Fibroblast of peridontal ligament (primary cell): ENCODE measurements at regions not wholly inside any gene's neighbourhood (a gene's known extent, or its start where the extent isn't known, plus 50 kb on each side); places are given as distances from the start of the nearest gene placed in this dataset.

Source experiments
- DNase-seq: peaks from one replicate; pipeline ENCODE4 v3.0.0-alpha.2; 2010; ENCODE audit errors: extremely low read depth

- DNase-seq: peak; percentile 95
These were observed 110.7 kb upstream of the CDIN1 start for GRCh38 chr15:36468746-36469145.

GRCh38 chr15:36469311-36469966, 110.0 kb upstream of the CDIN1 start:
- DNase-seq: peak; percentile 56

GRCh38 chr15:36472672-36473071, 106.8 kb upstream of the CDIN1 start:
- peak; percentile 14 for DNase-seq

DNA sequence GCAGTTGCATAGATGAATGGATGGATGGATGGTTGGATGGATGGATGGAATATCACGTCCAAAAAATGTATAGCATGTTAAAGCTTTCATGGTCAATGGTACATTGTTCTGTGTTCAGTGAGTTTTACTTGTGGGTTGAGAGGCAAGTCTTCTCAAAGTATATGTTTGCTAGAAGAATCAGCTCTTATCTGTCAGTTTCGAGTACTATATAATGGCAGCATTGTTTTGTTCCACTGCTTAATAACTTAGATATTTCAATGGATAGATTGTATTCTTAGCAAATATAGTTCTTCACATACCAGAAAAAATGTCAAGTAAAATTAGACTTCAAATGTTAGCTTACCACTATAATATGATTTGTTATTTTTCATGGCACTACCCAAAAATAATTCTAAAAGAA, 100.9 kb upstream of the CDIN1 start:
- DNase-seq: no peak

DNA sequence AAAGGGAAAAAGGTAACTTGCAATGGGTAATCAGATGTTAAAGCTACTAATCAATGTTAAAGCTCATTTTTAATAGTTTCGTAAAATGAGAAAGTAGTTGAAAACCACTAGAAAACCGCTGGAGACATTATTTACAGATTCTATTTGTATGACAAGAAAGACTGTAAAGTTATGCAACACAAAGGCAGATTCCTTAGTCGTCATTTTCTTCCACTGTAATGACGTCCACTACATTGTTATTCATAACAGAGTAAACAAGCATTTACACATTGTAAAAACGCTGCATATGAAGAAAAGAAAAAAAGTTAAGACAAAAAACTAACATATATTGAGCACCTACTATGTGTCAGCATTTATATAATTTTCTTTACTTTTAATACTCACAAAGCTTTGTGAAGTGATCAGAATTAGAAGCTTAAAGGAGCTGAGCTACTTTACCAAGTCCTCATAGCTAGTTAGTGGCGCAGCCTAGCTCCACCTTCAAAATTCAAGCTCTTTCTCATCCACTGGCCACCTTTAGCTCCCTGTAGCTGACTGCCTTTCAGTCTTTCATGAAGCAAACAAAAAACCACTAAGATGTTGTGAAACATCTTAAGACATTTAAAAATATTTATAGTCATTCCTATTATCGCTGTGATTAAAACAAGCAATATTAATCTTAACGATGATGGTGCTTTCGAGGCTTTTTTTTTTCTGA, 100.1 kb upstream of the CDIN1 start:
- peak; percentile 86 for DNase-seq

- DNase-seq: no peak
These were observed 98.3 kb upstream of the CDIN1 start for GRCh38 chr15:36481156-36481555.

DNA sequence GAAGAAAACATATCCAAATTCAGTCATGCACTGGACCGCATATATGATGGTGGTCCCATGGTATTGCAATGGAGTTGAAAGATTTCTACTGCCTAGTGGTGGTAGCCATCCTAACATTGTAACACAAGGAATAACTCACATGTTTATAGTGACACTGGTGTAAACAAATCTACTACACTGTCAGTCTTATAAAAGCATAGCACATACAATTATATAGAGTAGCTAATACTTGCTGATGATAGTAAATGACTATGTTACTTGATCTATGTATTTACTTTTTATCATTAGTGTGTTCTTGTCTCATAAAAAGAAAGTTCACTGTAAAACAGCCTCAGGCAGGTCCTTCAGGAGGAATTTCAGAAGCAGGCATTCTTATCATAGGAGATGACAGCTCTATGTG, 96.0 kb upstream of the CDIN1 start:
- DNase-seq: no peak

DNA sequence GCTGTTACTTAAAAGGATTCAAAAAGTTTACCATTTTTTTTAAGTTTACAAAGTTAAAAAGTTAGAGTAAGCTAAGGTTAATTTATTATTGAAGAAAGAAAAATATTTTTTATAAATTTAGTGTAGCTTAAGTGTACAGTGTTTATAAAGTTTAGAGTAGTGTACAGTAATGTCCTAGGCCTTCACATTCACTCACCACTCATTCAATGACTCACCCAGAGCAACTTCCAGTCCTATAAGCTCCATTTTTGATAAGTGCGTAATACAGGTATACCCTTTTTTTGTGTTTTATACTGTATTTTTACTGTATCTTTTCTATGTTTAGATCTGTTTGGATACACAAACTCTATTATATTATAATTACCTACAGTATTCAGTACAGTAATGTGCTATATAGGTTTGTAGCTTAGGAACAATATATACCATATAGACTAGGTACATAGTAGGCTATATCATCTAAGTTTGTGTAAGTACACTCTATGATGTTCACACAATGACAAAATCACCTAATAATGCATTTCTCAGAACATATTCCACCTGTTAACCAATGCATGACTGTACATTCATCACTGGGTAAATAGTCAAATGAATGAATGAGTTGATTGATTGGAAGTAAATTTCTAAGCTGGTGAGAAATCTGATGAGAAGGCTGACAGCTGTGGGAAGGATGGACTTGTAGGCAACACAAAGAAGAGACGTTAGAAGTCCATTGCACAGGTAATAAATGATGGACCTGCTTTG, 95.2 kb upstream of the CDIN1 start:
- no peak for DNase-seq

- DNase-seq: no peak
These were observed 87.5 kb upstream of the CDIN1 start for GRCh38 chr15:36491912-36492311.

DNA sequence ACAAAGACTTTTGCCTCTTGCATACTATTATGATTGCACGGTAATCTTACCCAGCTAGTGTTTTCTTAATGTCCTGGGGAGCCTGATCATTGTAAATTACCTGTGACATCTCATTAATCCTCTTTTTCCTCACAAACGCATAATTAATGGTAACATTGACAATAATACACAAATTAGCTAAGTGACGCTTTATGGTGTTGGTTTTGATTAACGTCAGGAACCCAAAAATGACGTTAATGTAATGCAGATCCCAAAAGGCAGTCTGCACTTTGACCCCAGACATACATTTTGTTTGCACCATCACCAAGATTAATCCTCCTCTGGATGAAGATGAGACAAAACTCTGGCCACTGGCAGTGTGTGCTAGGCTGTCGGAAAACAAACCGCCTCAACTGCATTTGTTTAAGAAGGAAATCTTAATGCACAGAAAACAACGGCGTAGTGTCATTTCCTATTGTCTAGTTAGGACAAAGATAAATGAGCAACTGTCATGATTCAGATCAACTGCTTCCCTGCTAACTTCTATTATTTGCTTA, 83.9 kb upstream of the CDIN1 start:
- DNase-seq: no peak

DNA sequence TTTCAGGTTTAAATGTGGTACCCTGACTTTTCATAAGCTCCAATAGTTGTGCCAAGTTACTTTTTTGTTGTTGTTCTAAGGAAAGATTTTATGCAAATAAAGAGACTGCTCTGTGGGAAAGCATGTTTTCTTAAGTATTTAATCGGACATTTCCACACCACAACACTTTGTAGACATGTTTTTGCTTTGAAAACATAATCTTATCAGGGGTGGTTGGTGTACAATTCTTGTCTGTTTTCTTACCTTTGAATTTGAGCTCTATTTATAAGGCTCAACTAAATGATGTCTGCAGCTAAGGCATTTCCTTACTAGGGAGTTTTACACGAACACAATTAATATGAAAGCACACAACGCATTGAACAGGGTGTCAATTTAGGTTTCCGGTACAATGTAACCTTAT, 81.5 kb upstream of the CDIN1 start:
- DNase-seq: no peak

DNA sequence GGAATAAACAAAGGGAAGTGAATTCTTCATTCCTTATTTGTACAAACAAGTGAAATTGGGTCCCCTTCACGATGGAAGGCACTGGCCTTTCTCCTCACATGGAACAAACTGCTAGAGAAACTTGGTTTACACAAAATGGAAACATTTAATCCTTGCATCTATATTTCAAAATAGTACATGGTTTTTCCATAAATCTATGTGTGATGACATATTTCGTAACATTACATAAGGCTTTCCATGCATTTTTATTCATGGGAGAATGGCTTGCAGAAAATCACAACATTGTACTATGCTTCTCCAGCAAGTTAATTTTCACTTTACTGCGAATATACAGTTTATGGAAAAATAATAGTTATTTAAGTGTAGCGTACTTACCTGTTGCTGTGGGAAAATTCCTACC, 81.0 kb upstream of the CDIN1 start:
- DNase-seq: no peak

DNA sequence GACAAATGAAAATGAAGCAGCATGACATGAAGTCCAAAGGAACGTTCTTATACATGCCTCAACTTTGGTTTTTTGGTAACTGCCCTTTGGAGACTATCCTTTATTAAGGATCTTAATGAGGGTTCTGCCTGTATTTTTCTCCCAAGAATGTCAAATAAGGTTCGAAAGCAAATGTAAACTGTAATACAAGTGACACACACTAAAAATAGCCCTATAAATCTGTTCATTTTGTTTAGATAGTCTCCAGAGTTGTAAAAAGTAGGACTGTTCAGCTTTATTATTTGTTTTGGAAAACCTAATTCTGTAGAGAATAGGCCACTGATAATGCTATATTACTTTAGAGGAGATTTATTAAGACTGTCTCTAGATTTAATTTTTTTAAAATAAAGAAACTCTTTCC, 80.5 kb upstream of the CDIN1 start:
- DNase-seq: no peak

GRCh38 chr15:36499412-36500389, 79.7 kb upstream of the CDIN1 start:
- DNase-seq: peak; percentile 72

- DNase-seq: peak; percentile 84
These were observed 78.3 kb upstream of the CDIN1 start for GRCh38 chr15:36501063-36501678.

DNA sequence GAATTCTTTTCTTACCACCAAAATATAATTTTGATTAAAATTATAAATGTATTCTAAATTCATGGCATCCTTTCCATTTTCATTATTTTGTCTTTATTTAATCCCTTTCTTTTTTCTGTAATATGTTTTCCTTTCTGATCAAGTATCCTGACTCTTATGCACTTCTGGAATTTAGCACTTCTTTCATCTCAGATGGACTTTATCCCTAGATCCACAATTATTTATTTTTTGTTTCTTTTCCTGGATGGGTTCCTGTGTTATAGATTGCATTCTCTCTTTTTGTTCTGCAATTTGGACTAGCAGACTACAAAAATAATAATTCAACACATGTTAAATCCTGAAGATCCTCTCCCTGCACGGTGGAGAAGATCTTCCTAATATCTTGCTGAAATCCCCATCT, 76.9 kb upstream of the CDIN1 start:
- no peak for DNase-seq

GRCh38 chr15:36506733-36507356, 72.6 kb upstream of the CDIN1 start:
- no peak for DNase-seq

DNA sequence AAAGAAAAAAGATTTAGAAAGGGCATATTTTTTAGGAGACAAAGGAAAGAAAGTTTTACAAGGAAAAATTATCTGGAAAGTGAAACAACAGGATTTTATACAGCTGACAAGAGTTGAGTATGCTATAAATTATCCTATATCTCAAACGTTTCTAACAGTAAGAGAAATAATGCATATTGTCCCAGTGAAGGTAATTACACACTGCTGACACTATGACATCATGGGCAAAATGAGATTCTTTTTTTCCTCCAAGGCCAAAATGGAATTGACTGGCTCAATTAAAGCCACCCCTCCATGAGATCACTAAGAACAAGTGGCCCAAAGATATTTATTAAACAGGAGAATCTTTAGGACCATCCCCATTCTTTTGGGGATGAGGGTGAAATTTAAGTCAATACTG, 72.0 kb upstream of the CDIN1 start:
- DNase-seq: no peak

GRCh38 chr15:36511594-36511993, 67.8 kb upstream of the CDIN1 start:
- no peak for DNase-seq

DNA sequence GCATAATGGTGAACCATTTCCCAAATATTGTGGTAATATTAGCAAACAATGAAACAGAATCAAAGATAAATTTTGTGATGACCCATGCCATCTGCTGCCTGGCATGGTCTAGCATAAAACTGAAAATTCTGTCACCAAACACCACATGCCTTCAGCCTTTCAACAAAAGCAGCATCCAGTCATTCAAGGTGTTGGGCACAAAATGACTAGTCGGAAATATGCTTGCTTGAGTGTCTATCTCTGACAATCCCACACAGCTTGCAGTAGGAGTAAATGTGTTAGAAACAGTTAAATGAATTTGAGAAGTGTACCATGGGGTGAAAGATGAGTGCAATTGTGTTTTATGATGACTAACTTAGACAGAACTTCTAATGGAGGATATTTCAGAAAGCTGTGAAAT, 61.7 kb upstream of the CDIN1 start:
- DNase-seq: no peak

DNA sequence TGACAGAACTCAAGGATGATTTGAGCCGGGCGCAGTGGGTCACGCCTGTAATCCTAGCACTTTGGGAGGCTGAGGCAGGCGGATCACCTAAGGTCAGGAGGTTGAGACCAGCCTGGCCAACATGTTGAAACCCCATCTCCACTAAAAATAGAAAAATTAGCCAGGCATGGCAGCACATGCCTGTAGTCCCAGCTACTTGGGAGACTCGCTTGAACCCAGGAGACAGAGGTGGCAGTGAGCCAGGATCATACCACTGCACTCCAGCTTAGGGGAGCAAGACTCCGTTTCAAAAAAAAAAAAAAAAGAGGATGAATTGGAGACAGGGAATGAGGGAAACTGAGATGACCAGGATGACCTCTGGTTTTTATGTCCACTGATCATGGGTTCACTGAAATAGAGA, 60.4 kb upstream of the CDIN1 start:
- no peak for DNase-seq
